HFFc6 (cell line): ENCODE measurements at regions not wholly inside any gene's neighbourhood (a gene's known extent, or its start where the extent isn't known, plus 50 kb on each side); places are given as distances from the start of the nearest gene placed in this dataset.
"Not testable (repeated sequence)": the region's sequence is repeated elsewhere in the genome, so short reads cannot be mapped to it uniquely, and the experiment has no call there.

Experiments
- DNase-seq: peaks from one replicate; pipeline ENCODE4 v3.0.0-alpha.2; 2018
- H3K27ac Mint-ChIP-seq: 2 replicates; pipeline ENCODE4 v1.8.0; 2020; ENCODE audit warnings: mild to moderate bottlenecking, mixed read lengths
- H3K27me3 Mint-ChIP-seq: 2 replicates; pipeline ENCODE4 v1.8.0; 2021; ENCODE audit warnings: mild to moderate bottlenecking, moderate library complexity, mixed read lengths; ENCODE audit not compliant: insufficient read depth
- H3K36me3 Mint-ChIP-seq: 2 replicates; pipeline ENCODE4 v1.8.0; 2021; ENCODE audit warnings: low read depth, mixed read lengths
- H3K4me1 Mint-ChIP-seq: 2 replicates; pipeline ENCODE4 v1.8.0; 2020; ENCODE audit warnings: low read depth, mixed read lengths
- H3K4me3 Mint-ChIP-seq: 2 replicates; pipeline ENCODE4 v1.8.0; 2020; ENCODE audit warnings: mild to moderate bottlenecking, moderate library complexity, mixed read lengths
- H3K9me3 Mint-ChIP-seq: 2 replicates; pipeline ENCODE4 v1.8.0; 2020; ENCODE audit warnings: mild to moderate bottlenecking, mixed read lengths
- CTCF ChIP-seq: fragments of 200-600 bp; sonication (generic); IDR thresholded peaks from 2 replicates; pipeline ENCODE4 v1.5.0; 2021; ENCODE audit warnings: antibody characterized with exemption, mild to moderate bottlenecking

DNA sequence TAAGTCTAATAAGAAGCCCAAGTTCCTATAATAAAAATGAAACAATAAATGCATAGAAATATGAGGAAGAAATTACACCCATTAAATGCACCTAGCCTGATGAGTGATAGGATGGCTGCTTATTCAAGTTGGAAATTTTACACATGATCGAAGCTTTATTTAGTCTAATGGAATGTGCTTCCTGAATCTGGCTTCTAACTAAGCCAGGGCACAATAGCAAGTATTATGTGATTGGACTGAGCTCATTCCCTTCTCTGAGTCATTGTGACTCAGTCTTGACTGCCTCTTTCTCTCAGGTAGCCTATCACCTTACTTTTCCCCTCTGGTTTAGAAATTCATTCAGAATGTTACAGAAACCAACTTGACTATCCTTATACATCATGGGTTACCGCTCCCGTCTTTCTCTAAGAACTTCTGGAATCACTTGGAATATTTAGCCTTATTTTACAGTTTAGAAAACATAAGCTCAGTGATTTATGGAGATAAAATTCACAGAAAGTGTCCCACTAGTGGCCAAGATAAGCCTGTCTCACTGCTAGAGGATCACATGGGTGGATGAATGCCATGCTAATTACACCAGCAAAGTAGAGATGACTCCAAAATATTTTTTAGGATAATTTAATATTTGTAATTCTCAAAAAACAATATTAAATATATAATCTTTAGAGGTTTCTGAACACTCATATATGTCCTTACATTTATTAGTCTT, 505.3 kb upstream of the JAG1 start:
- Mint-ChIP-seq H3K36me3 (no peaks in the 10 kb centered on the region), H3K27me3 (no peaks in the 10 kb centered on the region; the same call in 1 of the 2 replicates), H3K27ac (no peak overlapping the region), H3K4me1 (peaks cover 8% of the 10 kb centered on the region; the same call in 1 of the 2 replicates), H3K9me3 (no peaks in the 10 kb centered on the region; the same call in 1 of the 2 replicates), H3K4me3 (no peak overlapping the region)
- TF ChIP-seq CTCF: peak; percentile 20; the same call in 1 of the 2 replicates
- peak; percentile 58 for DNase-seq

DNA sequence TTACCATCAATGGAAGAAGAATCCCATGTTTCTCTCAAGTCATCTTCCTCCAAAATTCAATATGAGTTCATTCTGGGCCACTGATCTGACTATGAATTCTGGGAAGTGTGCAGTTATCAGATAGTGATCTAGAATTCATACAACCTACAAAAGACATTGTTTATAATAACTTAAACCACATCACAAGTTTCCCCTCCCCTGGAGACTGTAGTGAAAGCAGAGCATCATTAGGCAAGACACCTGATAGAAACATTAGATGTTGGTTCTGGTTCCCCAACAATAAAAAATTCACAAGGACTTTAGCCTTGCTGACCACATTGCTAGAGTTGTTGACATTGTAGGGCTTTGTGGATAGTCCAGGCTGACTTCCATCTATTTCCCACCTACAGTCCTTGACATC, 506.4 kb upstream of the JAG1 start:
- Mint-ChIP-seq H3K9me3 (no peaks in the 10 kb centered on the region; the same call in 1 of the 2 replicates), H3K4me1 (peaks cover 8% of the 10 kb centered on the region; the same call in 1 of the 2 replicates), H3K27me3 (no peaks in the 10 kb centered on the region; the same call in 1 of the 2 replicates), H3K36me3 (no peaks in the 10 kb centered on the region; the same call in 1 of the 2 replicates), H3K4me3 (no peak overlapping the region), H3K27ac (no peak overlapping the region)
- no peak for DNase-seq
- no peak for TF ChIP-seq CTCF

DNA sequence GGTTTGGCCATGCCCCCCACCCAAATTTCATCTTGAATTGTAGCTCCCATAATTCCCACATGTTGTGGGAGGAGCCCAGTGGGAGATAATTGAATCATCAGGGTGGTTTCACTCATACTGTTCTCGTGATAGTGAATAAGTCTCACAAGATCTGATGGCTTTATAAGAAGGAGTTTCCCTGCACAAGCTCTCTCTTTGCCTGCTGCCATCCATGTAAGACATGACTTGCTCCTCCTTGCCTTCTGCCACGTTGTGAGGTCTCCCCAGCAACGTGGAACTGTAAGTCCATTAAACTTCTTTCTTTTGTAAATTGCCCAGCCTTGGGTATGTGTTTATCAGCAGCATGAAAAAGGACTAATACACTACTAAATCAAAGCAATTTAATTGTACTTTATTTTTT, 507.3 kb upstream of the JAG1 start:
- H3K4me3 Mint-ChIP-seq, DNase-seq, H3K36me3 Mint-ChIP-seq, H3K9me3 Mint-ChIP-seq, H3K27me3 Mint-ChIP-seq, H3K27ac Mint-ChIP-seq: not testable (repeated sequence)
- H3K4me1 Mint-ChIP-seq: peaks cover 12% of the 10 kb centered on the region; the same call in 1 of the 2 replicates

DNA sequence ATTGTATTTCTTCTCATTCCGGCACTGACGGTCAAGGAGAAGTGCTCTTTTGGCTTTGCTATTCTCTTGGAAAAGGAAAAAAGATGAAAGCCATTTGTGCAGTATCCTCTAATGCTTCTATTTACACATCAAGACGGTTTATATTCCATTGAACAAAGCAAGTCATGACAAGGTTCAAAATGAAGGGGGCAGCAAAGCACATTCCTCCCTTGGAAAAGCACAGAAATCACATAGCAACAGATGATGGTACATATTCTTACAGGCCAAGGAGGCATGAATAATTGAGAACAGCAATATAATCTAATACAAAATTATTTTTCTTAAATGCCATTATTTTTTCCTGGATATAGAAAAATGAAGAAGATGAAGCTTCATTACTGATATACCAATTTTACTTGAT, 508.2 kb upstream of the JAG1 start:
- Mint-ChIP-seq H3K27me3 (no peaks in the 10 kb centered on the region; the same call in 1 of the 2 replicates), H3K4me1 (peaks cover 20% of the 10 kb centered on the region; the same call in 1 of the 2 replicates), H3K27ac (no peak overlapping the region), H3K9me3 (no peaks in the 10 kb centered on the region; the same call in 1 of the 2 replicates), H3K4me3 (no peak overlapping the region), H3K36me3 (no peaks in the 10 kb centered on the region; the same call in none of the 2 replicates)
- no peak for DNase-seq
- TF ChIP-seq CTCF: no peak

- TF ChIP-seq CTCF: no peak
- no peak for DNase-seq
- Mint-ChIP-seq H3K9me3 (no peaks in the 10 kb centered on the region; the same call in 1 of the 2 replicates), H3K4me1 (peaks cover 21% of the 10 kb centered on the region; the same call in 1 of the 2 replicates), H3K36me3 (no peaks in the 10 kb centered on the region; the same call in none of the 2 replicates), H3K4me3 (no peak overlapping the region), H3K27me3 (no peaks in the 10 kb centered on the region), H3K27ac (no peak overlapping the region)
Observed at GRCh38 chr20:11182720-11183119, 508.9 kb upstream of the JAG1 start.

DNA sequence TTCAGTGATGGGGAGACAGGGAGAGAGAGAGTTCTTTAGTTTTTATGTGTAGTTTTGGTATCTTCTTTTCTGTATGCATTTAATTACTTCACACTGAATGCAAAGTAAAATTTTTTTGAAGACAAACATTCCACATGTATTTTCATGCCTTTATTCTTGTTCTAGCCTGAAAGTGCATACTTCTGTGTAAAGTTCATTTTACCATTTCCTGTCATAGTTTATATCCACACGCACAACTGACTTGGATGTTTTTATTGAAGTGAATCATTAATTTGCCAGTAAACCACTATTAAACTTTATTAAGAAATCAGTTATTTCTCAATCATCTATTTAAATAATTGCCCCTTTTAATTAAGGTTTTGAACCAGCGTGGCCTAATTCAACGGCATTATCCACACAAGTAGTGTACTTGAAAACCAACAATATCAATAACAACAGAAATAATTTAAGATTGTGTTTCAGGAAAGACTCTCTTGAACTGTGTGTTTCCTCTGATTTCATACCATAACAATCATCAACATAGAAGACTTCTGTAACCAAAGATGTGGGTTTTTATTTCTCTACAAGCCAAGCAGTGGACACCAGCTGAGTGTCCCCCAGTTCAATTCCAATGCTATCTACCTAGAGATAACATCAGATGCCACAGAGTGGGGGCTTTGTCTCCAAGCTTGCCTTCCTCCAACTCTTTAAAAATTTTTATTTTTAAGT, 512.7 kb upstream of the JAG1 start:
- H3K27ac Mint-ChIP-seq: no peak overlapping the region
- H3K27me3 Mint-ChIP-seq: no peaks in the 10 kb centered on the region
- no peak for DNase-seq
- TF ChIP-seq CTCF: no peak
- peaks cover 13% of the 10 kb centered on the region; the same call in 1 of the 2 replicates for H3K4me1 Mint-ChIP-seq
- H3K4me3 Mint-ChIP-seq: no peak overlapping the region
- peaks cover 5% of the 10 kb centered on the region; the same call in 1 of the 2 replicates for H3K9me3 Mint-ChIP-seq
- H3K36me3 Mint-ChIP-seq: no peaks in the 10 kb centered on the region; the same call in none of the 2 replicates
